ENCODE measurements at regions not wholly inside any gene's neighbourhood (a gene's known extent, or its start where the extent isn't known, plus 50 kb on each side); places are given as distances from the start of the nearest gene placed in this dataset.

- no peak for TF ChIP-seq EZH2 (IDR thresholded peaks at IDR 0.05; ENCODE audit: low read length)
- no peak for TF ChIP-seq CTCF (optimal IDR thresholded peaks at IDR 0.05 in 1 of 3, IDR thresholded peaks at IDR 0.05 in 1 of 3, conservative IDR thresholded peaks at IDR 0.05 in 1 of 3; ENCODE audit: extremely low read depth in 1 of 3, insufficient read depth in 2 of 3, low read length in 3 of 3)
These were observed 63.7 kb upstream of the SIAH1 start for GRCh38 chr16:48448841-48449481.

Data from keratinocyte (primary cell).